Bronchial epithelial cell (primary cell): ENCODE measurements at regions not wholly inside any gene's neighbourhood (a gene's known extent, or its start where the extent isn't known, plus 50 kb on each side); places are given as distances from the start of the nearest gene placed in this dataset.

Experiments
- DNase-seq: peaks from one replicate; pipeline ENCODE4 v3.0.0-alpha.2; 2010; ENCODE audit warnings: low read depth
- FAIRE-seq: peaks from 2 replicates; lab custom pipeline; 2011; peaks lifted over from hg19 to GRCh38; lab: Jason Lieb, UNC
- H3K27me3 ChIP-seq: 2 replicates; pipeline ENCODE4 v1.5.1; 2011; ENCODE audit warnings: low read length; ENCODE audit not compliant: control insufficient read depth, insufficient read depth
- H3K36me3 ChIP-seq: 2 replicates; pipeline ENCODE4 v1.5.1; 2011; ENCODE audit warnings: low read length; ENCODE audit not compliant: control insufficient read depth, insufficient read depth
- H3K4me3 ChIP-seq: 2 replicates; pipeline ENCODE4 v1.5.1; 2011; ENCODE audit warnings: mild to moderate bottlenecking, low read depth, low read length, control low read depth
- CTCF ChIP-seq: IDR thresholded peaks from 2 replicates; pipeline ENCODE4 v1.5.1; 2011; ENCODE audit warnings: mild to moderate bottlenecking, moderate library complexity, low read length, control low read depth, inconsistent platforms; ENCODE audit not compliant: insufficient read depth, severe bottlenecking

DNA sequence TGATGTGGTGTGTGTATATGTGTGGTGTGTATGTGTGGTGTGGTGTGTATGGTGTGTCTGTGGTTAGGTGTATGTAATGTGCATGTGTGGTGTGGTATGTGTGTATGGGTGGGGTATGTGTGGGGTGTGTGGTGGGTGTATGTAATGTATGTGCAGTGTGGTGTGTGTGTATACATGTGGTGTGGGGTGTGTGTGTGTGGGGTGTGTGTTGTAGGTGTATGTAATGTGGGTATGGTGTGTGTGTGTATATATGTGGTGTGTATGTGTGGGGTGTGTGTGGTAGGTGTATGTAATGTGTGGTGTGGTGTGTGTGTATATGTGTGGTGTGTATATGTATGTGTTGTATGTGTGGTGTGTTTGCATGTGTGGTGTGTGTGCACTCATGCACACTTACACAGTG, 84.8 kb upstream of the ID2 start:
- H3K27me3 ChIP-seq, result no peaks in the 10 kb centered on the region
- no peak overlapping the region for H3K4me3 ChIP-seq
- DNase-seq (no peak), FAIRE-seq (peak; percentile 66)
- H3K36me3 ChIP-seq, result no peaks in the 10 kb centered on the region
- TF ChIP-seq CTCF, result no peak

DNA sequence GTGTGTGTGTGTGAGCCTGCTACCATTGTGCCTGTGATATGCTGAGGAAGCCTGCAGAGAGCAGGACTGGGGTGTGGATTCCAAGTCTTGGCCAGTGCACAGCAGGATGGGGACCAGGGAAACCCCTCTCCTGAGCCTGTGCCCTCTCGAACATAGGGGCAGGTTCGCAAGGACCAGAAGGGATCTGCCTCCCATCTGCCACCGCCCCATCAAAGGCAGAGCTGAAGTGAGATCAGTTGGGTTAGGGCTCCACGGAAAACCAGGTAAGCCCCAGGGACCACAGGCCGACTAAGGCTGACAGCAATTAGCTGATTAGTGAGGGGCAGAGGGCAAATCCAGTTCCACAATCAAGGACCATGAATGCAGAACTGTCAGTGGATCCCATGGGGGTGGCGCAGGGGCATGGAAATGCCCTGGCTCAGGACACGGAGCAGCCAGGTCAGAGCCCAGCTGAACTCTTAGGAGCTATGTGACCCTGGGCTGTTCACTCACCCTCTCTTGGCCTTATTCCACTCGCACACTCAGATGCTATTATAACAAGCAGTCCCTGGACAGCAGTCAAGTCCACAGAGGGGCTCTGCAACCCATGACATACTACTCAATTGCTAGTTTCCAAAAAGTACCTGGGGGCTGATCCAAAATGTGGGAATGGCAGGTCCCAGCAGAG, 84.2 kb upstream of the ID2 start:
- Histone ChIP-seq H3K4me3 (no peak overlapping the region), H3K36me3 (no peaks in the 10 kb centered on the region), H3K27me3 (no peaks in the 10 kb centered on the region)
- FAIRE-seq (no peak), DNase-seq (no peak)
- TF ChIP-seq CTCF, result no peak

GRCh38 chr2:8598295-8599165, 83.3 kb upstream of the ID2 start:
- TF ChIP-seq CTCF, result no peak
- no peaks in the 10 kb centered on the region for H3K27me3 ChIP-seq
- FAIRE-seq (no peak), DNase-seq (peak; percentile 94)
- no peak overlapping the region for H3K4me3 ChIP-seq
- no peaks in the 10 kb centered on the region for H3K36me3 ChIP-seq

GRCh38 chr2:8599421-8600242, 82.2 kb upstream of the ID2 start:
- TF ChIP-seq CTCF, result no peak
- H3K36me3 ChIP-seq, result no peaks in the 10 kb centered on the region
- FAIRE-seq (no peak), DNase-seq (no peak)
- H3K27me3 ChIP-seq, result no peaks in the 10 kb centered on the region
- no peak overlapping the region for H3K4me3 ChIP-seq

DNA sequence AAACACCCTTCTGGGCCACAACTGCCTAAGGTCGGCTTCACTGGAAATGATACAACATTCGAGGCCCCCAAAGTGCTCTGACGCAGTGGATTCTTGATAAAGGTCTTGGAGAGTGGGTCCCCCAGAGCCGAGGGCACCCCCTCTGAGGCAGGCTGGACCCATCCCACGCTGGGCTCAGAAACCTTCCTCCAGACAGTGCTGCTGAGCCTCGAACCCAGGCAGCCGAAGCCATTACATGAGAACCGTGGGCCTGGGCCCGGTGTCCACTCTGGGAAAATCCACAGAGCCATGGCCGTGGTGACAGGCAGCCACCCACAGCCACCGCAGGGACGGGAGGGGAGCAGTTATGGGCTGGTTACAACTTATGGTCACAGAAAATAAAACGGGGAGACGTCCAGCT, 81.4 kb upstream of the ID2 start:
- Histone ChIP-seq H3K4me3 (no peak overlapping the region), H3K27me3 (no peaks in the 10 kb centered on the region), H3K36me3 (no peaks in the 10 kb centered on the region)
- DNase-seq (no peak), FAIRE-seq (no peak)
- no peak for TF ChIP-seq CTCF
